Endothelial cell of umbilical vein (primary cell): ENCODE measurements at regions not wholly inside any gene's neighbourhood (a gene's known extent, or its start where the extent isn't known, plus 50 kb on each side); places are given as distances from the start of the nearest gene placed in this dataset.

Experiments used
- BruUV-seq: library from RNA; stranded (reverse); fragments of 400-500 nt; replicated peaks from 2 replicates; lab custom pipeline; 2021; lab: Mats Ljungman, UMichigan
- CTCF ChIA-PET: fragments of 300-600, 350-600 bp; sonication (Branson Sonifier 250); formaldehyde crosslinking; loops from one replicate; lab custom pipeline; 2021; ENCODE audit warnings: antibody characterized with exemption, inconsistent platforms; lab: Charles Lee
- POLR2A ChIA-PET: fragments of 300-600, 350-600 bp; sonication (Branson Sonifier 250); formaldehyde crosslinking; loops from one replicate; lab custom pipeline; 2021; ENCODE audit warnings: antibody characterized with exemption, inconsistent platforms; lab: Charles Lee
- DNase-seq: peaks from one replicate; pipeline ENCODE4 v3.0.0-alpha.2; 2011; ENCODE audit warnings: low read depth, low spot score
- FAIRE-seq: peaks from 2 replicates; lab custom pipeline; 2011; peaks lifted over from hg19 to GRCh38; lab: Jason Lieb, UNC
- H2AFZ ChIP-seq: 2 replicates; pipeline ENCODE4 v1.6.0; 2012; ENCODE audit warnings: low read depth, low read length, control low read depth, inconsistent platforms
- H3K27ac ChIP-seq: 2 replicates; pipeline ENCODE4 v1.5.1; 2011; ENCODE audit warnings: low read depth, mild to moderate bottlenecking, control low read depth, low read length, moderate library complexity; ENCODE audit not compliant: insufficient read depth
- H3K27me3 ChIP-seq, 2 experiments: 2 replicates each; pipeline versions ENCODE4 v1.6.0 to v1.6.1; 2011; ENCODE audit warnings: low read length in 2 of 2, mixed read lengths in 1 of 2; ENCODE audit not compliant: control insufficient read depth in 2 of 2, insufficient read depth in 2 of 2
- H3K36me3 ChIP-seq, 2 experiments: 2 replicates in 1 of 2; 3 replicates in 1 of 2; pipeline ENCODE4 v1.5.1; 2011; ENCODE audit warnings: low read length in 2 of 2, mild to moderate bottlenecking in 1 of 2, moderate library complexity in 1 of 2; ENCODE audit not compliant: control insufficient read depth in 2 of 2, insufficient read depth in 2 of 2; ENCODE audit errors: extremely low read depth in 1 of 2
- H3K4me1 ChIP-seq: 3 replicates; pipeline ENCODE4 v1.5.1; 2011; ENCODE audit warnings: mild to moderate bottlenecking, low read length; ENCODE audit not compliant: control insufficient read depth, insufficient read depth; ENCODE audit errors: extremely low read depth
- H3K4me2 ChIP-seq: 2 replicates; pipeline ENCODE4 v1.6.1; 2011; ENCODE audit warnings: low read length, control low read depth, mixed read lengths; ENCODE audit not compliant: insufficient read depth
- H3K4me3 ChIP-seq, 3 experiments: fragments of 200-600 bp in 1 of 3; sonication (generic), shearing (Covaris generic) in 1 of 3; replicated peaks in 1 of 3; 2 replicates each; pipeline ENCODE4 v1.5.1; 2011 to 2016; ENCODE audit warnings: control low read depth in 3 of 3, low read length in 3 of 3, mild to moderate bottlenecking in 2 of 3, inconsistent platforms in 1 of 3, low read depth in 1 of 3, moderate library complexity in 1 of 3; ENCODE audit not compliant: insufficient read depth in 1 of 3
- H3K79me2 ChIP-seq: 2 replicates; pipeline ENCODE4 v1.6.0; 2012; ENCODE audit warnings: low read length, inconsistent platforms; ENCODE audit not compliant: control insufficient read depth, insufficient read depth
- H3K9ac ChIP-seq: replicated peaks from 2 replicates; pipeline ENCODE3; 2011; ENCODE audit warnings: low read length, control low read depth; ENCODE audit not compliant: insufficient read depth; ENCODE audit errors: extremely low read depth
- H3K9me1 ChIP-seq: replicated peaks from 3 replicates; pipeline ENCODE4 v1.6.0; 2011; ENCODE audit warnings: mild to moderate bottlenecking, low read length; ENCODE audit not compliant: control insufficient read depth, insufficient read depth; ENCODE audit errors: extremely low read depth
- H3K9me3 ChIP-seq: replicated peaks from 2 replicates; pipeline ENCODE4 v1.5.1; 2012; ENCODE audit warnings: low read length, inconsistent platforms; ENCODE audit not compliant: control insufficient read depth, insufficient read depth
- H4K20me1 ChIP-seq: replicated peaks from 2 replicates; pipeline ENCODE3; 2011; ENCODE audit warnings: mild to moderate bottlenecking, low read length; ENCODE audit not compliant: control insufficient read depth, insufficient read depth; ENCODE audit errors: extremely low read depth
- EZH2 ChIP-seq: IDR thresholded peaks from 2 replicates; pipeline ENCODE4 v1.6.1; 2012; ENCODE audit warnings: borderline replicate concordance, low read depth, mild to moderate bottlenecking, moderate library complexity, low read length, inconsistent platforms; ENCODE audit not compliant: severe bottlenecking
- FOS ChIP-seq: IDR thresholded peaks from 2 replicates; pipeline ENCODE4 v1.6.1; 2011; ENCODE audit warnings: mild to moderate bottlenecking, low read length, moderate library complexity, borderline replicate concordance; ENCODE audit not compliant: insufficient read depth
- GATA2 ChIP-seq: IDR thresholded peaks from 2 replicates; pipeline ENCODE4 v1.7.0; 2011; ENCODE audit warnings: low read depth, mild to moderate bottlenecking, moderate library complexity, mixed read lengths, low read length; ENCODE audit not compliant: insufficient read length, insufficient read depth
- JUN ChIP-seq: IDR thresholded peaks from 2 replicates; pipeline ENCODE4 v1.6.1; 2011; ENCODE audit warnings: borderline replicate concordance, low read depth; ENCODE audit not compliant: insufficient read length, insufficient read depth
- MAX ChIP-seq: IDR thresholded peaks from 2 replicates; pipeline ENCODE4 v1.6.1; 2011; ENCODE audit not compliant: insufficient read depth, insufficient read length
- MYC ChIP-seq: IDR thresholded peaks from one replicate; pipeline ENCODE4 v1.6.1; 2011; ENCODE audit warnings: mild to moderate bottlenecking, low read depth, low read length
- POLR2A ChIP-seq: IDR thresholded peaks from 2 replicates; pipeline ENCODE4 v1.6.1; 2012; ENCODE audit warnings: low read depth, mild to moderate bottlenecking, control low read depth, low read length
- POLR2AphosphoS5 ChIP-seq: IDR thresholded peaks from 2 replicates; pipeline ENCODE4 v1.6.1; 2012; ENCODE audit warnings: low read depth, mild to moderate bottlenecking, control low read depth, low read length, moderate library complexity; ENCODE audit not compliant: insufficient read depth
- dilution Hi-C: fragments of 300-500 bp; cut with MboI; formaldehyde crosslinking; loops from one replicate; pipeline ENCODE4 v1.15.0; 2019; ENCODE audit warnings: low sequenced_read_pairs; ENCODE audit not compliant: extremely low pct_ligation_motif_present
- intact Hi-C: fragments of 100-400 bp; cut with micrococcal nuclease; formaldehyde crosslinking; loops from one replicate; pipeline ENCODE4 v1.10.0; 2022
- TF ChIP-seq, protein P1 (sequence below), 2 donors: IDR thresholded peaks; 1 replicate in 1 of 2; 2 replicates in 1 of 2; pipeline ENCODE4 v1.5.1; 2011; ENCODE audit warnings: low read length in 2 of 2, mild to moderate bottlenecking in 2 of 2, moderate library complexity in 2 of 2, control low read depth in 1 of 2, inconsistent platforms in 1 of 2, low read depth in 1 of 2; ENCODE audit not compliant: insufficient read depth in 1 of 2; ENCODE audit errors: extremely low read depth in 1 of 2

- TF ChIP-seq, protein P1, sequence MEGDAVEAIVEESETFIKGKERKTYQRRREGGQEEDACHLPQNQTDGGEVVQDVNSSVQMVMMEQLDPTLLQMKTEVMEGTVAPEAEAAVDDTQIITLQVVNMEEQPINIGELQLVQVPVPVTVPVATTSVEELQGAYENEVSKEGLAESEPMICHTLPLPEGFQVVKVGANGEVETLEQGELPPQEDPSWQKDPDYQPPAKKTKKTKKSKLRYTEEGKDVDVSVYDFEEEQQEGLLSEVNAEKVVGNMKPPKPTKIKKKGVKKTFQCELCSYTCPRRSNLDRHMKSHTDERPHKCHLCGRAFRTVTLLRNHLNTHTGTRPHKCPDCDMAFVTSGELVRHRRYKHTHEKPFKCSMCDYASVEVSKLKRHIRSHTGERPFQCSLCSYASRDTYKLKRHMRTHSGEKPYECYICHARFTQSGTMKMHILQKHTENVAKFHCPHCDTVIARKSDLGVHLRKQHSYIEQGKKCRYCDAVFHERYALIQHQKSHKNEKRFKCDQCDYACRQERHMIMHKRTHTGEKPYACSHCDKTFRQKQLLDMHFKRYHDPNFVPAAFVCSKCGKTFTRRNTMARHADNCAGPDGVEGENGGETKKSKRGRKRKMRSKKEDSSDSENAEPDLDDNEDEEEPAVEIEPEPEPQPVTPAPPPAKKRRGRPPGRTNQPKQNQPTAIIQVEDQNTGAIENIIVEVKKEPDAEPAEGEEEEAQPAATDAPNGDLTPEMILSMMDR (IDR thresholded peaks at IDR 0.05; ENCODE audit: extremely low read depth in 1 of 2, insufficient read depth in 1 of 2, low read depth in 1 of 2, low read length in 2 of 2), result no peak
- TF ChIP-seq MYC, result no peak
- TF ChIP-seq GATA2, result no peak
- TF ChIP-seq POLR2AphosphoS5, result no peak
- TF ChIP-seq EZH2, result no peak
- TF ChIP-seq FOS, result no peak
- no peak for TF ChIP-seq MAX
- no peak for TF ChIP-seq POLR2A
- TF ChIP-seq JUN, result no peak
- intact Hi-C loops (no loop called here), dilution Hi-C loops (no loop called here)
- H3K9ac ChIP-seq, result no peak overlapping the region
- H3K27ac ChIP-seq, result no peak overlapping the region
- CTCF ChIA-PET, result no interaction called here
- H3K9me1 ChIP-seq, result no peaks in the 10 kb centered on the region
- no peaks in the 10 kb centered on the region for H3K36me3 ChIP-seq
- H3K4me2 ChIP-seq, result no peak overlapping the region
- H3K27me3 ChIP-seq, result no peaks in the 10 kb centered on the region
- H3K9me3 ChIP-seq, result peaks cover 2% of the 10 kb centered on the region
- DNase-seq, result no peak
- H4K20me1 ChIP-seq, result no peaks in the 10 kb centered on the region
- no peak for FAIRE-seq
- H3K4me1 ChIP-seq, result no peaks in the 10 kb centered on the region
- no peak overlapping the region for H2AFZ ChIP-seq
- POLR2A ChIA-PET, result no interaction called here
- no TSS peak for BruUV-seq
- H3K79me2 ChIP-seq, result no peaks in the 10 kb centered on the region
- H3K4me3 ChIP-seq, result no peak overlapping the region
Observed at GRCh38 chr3:18964640-18965039, 183.7 kb upstream of the KCNH8 start.
